HG02840 (cell line): ENCODE measurements at regions not wholly inside any gene's neighbourhood (a gene's known extent, or its start where the extent isn't known, plus 50 kb on each side); places are given as distances from the start of the nearest gene placed in this dataset.

Source experiments
- ATAC-seq: cut with Tn5 transposase; IDR thresholded peaks from one replicate; pipeline ENCODE4 v1.9.1; 2021; ENCODE audit warnings: mild to moderate bottlenecking, moderate library complexity, moderate number of reproducible peaks; ENCODE audit not compliant: unreplicated experiment, low FRiP score

GRCh38 chr6:168983925-168984324, 269.7 kb downstream of the THBS2 start:
- ATAC-seq = no peak

GRCh38 chr6:168981187-168981586, 272.5 kb downstream of the THBS2 start:
- ATAC-seq = no peak

DNA sequence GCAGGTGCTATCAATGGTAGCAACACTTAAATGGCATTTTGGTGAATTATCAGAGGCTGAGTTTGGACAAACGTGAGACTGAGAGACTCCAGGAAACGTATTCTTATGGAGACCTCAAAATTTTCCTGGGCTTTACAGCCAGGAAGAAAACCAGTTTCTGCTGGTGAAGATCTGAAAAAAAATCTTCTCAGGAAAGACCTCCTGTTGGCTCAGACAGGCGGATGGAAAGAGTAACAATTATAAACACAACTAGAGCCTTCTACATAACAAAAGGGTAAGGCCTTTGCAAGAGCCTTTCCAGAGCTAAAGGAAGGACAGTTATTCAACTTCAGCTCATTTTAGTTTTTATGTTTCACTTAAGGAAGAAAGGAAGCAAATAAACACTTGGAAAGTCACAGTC, 274.4 kb downstream of the THBS2 start:
- ATAC-seq = no peak

- ATAC-seq = no peak
Measured at GRCh38 chr6:168972128-168972527, 281.5 kb downstream of the THBS2 start.

- no peak for ATAC-seq
Measured at GRCh38 chr6:168971549-168971948, 282.1 kb downstream of the THBS2 start.

GRCh38 chr6:168968801-168969200, 284.8 kb downstream of the THBS2 start:
- ATAC-seq = no peak

GRCh38 chr6:168968228-168968627, 285.4 kb downstream of the THBS2 start:
- ATAC-seq = no peak

- no peak for ATAC-seq
Measured at GRCh38 chr6:168967281-168967925, 286.2 kb downstream of the THBS2 start.

GRCh38 chr6:168964138-168964835, 289.4 kb downstream of the THBS2 start:
- ATAC-seq = no peak

- no peak for ATAC-seq
Measured at GRCh38 chr6:168962886-168963285, 290.8 kb downstream of the THBS2 start.

DNA sequence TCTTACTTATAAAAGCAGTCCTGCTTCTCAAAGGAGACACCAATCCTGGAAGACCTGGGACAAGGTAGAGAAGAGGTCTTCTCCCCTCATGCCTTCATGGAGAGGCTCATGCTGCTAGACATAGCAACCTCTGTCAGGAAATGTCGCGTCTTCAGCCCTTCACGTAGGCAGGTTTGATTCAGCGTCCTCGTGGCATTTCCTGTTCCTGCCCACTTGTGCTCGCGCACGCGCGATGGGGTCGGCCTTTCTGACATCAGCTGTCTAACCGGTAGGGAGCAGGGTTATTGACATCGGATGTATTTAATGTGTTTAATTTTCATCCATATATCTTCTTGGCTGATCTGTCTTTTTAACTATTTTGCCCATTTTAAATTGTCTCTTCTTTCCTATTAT, 292.4 kb downstream of the THBS2 start:
- ATAC-seq = no peak

GRCh38 chr6:168960551-168961263, 292.9 kb downstream of the THBS2 start:
- no peak for ATAC-seq

DNA sequence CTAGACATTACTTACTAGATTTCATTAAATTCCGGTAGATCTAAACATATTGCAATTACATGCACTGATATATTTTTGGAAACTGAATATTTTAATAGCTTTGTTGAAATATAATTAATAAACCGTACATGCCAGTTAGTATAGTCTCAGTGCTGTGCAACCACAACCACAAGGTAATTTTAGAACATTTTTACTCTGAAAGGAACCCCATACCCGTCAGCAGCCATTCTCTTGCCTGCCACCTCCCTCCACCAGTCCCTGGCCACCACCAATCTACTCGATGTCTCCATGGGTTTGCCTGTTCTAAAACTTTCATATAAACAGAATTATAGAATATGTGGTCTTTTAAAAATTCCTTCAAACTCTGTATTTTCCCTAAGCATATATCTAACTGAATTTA, 293.9 kb downstream of the THBS2 start:
- no peak for ATAC-seq

DNA sequence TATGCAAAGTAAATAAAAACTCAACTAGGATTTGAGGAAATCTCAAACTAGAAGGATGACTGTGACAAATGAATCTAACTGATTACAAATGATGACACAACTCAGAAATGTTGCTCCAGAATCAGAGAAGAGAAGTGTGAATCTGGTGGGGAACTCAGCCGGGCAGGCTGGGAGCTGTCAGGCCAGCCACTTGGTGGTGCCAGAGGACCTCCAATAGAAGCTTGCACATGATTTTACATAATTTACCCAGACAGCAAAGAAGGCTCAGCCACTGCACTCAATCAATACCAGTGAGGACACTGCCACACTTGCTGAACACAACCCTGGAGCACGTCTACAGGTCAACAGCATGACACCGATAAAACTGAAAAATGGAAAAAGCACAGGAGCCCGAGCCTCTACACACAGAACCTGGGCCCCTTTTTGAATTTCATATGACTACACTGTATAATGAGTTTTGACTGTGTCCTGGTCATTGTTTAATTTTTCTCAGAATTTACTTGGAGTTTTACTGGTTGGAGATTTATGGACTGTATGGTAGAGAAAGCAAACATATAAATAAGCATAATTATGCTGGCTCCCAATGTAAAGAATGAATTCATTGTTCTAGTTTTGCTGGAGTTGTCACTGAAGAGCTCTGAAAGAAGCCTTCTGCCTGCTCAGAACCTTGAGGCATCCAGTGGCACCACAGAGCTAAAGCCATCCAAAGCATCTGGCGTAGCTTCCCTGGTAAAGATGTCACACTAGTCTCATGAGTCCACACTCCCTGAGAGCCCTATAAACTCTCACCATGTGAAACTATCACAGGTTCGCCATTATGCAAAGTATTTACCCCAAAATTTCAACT, 296.5 kb downstream of the THBS2 start:
- ATAC-seq = no peak

GRCh38 chr6:168956141-168956838, 297.4 kb downstream of the THBS2 start:
- no peak for ATAC-seq

- no peak for ATAC-seq
Measured at GRCh38 chr6:168953461-168953860, 300.2 kb downstream of the THBS2 start.

GRCh38 chr6:168951217-168951616, 302.4 kb downstream of the THBS2 start:
- ATAC-seq = no peak

DNA sequence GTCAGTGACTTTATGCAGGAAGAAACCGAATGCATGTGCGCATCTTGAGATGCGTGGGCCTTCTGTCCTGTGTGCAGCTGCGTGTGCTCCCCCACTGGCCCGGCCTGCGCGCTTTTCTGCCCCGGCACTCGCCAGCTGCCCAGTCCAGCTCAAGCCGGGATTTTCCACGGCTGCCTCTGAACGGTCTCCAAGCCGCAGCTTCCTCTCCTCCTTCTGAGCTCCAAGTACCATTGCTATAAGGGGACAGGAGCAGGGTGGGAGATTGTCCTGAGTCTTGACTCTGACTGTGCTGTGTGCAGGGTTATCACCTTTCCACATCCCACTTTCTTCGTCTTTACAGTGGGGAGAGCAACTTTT, 302.8 kb downstream of the THBS2 start:
- no peak for ATAC-seq

- no peak for ATAC-seq
Measured at GRCh38 chr6:168949981-168950857, 303.4 kb downstream of the THBS2 start.
